ENCODE measurements at regions not wholly inside any gene's neighbourhood (a gene's known extent, or its start where the extent isn't known, plus 50 kb on each side); places are given as distances from the start of the nearest gene placed in this dataset.
A peak's percentile ranks its signal among the peaks of the same experiment; 100 is the strongest.
"Not testable (repeated sequence)": the region's sequence is repeated elsewhere in the genome, so short reads cannot be mapped to it uniquely, and the experiment has no call there.

DNA sequence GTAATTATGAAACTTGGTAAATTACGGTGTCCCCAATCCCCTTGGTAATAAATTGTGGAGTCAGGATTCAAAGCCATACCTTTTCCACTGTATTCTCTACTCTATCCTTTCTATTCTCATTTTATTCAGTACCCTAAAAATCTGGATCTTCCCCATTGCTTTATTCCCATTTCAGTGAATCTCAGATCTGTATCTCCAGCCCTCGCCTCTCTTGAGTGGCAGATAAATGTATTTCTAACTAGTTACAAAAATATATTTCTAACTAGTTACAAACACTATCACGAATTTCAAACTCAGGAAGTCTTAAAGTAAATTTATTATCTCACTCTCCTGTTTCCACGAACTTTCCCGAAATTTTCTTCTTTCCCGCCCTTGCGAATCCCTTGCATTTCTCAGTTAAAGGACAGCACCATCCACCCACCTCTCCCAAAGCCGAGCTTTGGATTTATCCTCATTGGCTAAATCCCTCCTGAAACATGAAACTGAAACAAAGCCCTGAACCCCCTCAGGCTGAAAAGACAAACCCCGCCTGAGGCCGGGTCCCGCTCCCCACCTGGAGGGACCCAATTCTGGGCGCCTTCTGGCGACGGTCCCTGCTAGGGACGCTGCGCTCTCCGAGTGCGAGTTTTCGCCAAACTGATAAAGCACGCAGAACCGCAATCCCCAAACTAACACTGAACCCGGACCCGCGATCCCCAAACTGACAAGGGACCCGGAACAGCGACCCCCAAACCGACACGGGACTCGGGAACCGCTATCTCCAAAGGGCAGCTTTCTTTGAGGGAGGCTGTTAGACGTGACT, 164.3 kb upstream of the PABPC3 start:
- no peak for DNase-seq (ENCODE audit: low read depth)

DNA sequence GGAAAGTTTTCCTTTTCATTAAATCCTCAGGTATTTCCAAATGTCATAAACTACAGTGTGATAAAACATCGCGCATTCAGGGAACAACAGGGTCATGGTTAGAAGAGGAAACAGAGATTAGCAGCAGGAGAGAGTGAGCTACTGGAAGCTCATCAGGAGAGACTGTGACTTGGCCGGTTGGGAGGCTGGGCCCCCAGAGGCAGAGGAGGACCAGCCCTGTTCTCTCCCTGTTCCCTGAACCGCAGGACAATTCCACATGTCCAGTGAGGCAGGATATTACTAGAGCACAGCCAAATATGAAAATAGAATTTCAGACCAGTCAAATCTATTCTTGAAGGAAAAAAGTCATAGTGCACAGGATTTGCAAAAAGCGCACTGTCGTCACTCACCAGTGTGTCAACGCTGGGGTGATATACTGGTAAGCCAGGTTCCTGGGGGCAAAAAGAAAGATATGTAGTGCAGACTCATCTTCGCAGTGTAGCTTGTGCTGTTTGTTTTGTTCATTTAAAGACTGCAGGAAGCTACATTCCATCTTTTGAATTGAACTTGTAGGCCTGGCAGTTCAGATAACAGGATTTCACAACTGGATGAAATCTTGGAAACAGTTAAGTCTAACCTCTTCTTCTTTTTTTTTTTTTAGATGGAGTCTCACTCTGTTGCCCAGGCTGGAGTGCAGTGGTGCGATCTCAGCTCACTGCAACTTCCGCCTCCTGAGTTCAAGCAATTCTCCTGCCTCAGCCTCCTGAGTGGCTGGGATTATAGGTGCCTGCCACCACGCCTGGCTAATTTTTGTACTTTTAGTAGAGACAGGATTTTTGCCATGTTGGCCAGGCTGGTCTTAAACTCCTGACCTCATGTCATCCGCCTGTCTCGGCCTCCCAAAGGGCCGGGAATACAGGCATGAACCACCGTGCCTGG, 162.6 kb upstream of the PABPC3 start:
- DNase-seq (ENCODE audit: low read depth): not testable (repeated sequence)

DNA sequence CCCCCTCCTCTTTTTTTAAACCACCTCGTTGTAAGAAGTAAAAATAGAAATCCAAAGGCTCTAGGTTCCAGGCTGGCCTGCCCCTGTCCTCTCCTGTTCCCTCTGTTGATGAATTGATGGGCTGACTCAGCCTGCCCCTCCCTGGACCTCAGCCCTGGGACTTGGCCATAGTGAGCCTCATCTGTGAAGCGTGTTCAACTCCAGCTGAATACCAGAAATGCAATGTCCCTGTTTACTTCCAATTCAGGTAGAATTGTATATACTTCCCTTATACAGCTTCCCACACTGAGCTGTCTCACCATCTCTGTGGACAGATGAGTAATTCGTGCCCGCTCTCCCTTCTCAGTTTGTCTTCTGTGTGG, 161.9 kb upstream of the PABPC3 start:
- not testable (repeated sequence) for DNase-seq (ENCODE audit: low read depth)

DNA sequence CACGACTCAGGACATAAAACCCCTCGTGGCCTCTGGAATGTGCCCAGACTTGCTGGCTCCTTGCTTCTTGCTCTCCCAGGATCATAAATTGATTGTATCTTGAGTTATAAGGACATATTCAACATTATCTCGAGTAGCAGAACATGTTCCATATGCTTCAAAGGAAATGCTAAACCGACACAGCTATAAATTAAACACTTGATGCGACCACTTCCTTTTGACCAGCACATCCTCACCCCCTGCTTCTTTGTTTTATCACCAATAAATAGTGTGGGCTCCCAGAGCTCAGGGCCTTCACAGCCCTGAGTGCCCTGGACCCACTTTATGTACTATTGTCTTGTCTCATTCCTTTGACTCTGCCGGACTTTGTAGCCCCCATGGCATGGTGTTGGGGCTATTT, 157.0 kb upstream of the PABPC3 start:
- DNase-seq (ENCODE audit: low read depth): no peak

DNA sequence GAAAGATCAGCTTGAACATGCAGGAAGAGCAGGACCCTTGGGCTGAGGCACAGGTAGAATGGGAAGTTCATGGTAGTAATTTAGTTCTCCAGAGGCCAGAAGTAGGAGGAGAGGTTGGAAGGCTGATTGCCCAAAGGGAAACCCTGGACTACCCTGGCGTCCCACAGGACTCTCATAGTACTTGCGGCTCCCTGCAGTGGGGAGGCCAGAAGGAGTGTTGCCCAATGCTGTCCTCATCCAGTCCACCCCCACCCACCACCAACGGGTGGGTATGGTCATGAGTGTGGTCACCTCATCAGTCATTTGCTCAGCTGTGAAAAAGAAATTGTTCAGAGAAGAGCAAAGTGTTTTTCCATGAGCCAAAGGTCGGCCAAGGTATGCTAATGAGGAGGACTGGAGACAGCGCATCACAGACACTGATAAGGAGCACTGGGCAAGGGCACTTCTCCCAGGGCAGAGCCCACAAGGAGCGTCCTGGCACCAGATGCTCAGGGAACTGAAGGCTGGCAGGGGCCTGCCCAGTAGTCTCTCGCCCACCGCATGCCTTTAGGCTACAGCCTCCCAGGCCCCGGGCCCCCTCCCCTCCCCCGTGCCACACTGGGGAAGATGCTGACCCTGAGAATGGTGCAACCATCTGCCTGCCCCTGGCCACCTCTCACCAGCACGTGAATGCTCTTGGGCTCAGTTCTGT, 154.8 kb upstream of the PABPC3 start:
- DNase-seq (ENCODE audit: low read depth): not testable (repeated sequence)

DNA sequence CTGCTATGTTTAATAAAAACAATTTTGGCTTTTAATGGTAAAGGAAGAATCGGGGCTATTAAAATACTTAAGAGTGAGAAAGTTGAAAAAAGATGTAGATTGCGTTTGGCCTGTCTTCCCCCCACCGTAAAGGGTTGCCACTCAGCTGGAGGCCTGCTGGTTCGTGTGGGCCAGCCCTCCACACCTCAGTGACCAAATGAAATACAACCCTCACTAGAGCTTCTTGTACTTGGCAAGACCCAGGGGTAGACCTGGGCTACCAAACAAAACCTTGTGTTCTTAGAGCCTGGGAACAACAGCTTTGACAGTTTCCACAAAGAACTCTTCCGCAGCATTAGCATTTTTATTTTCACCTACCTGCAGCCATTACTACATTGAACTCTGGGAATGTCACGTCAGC, 152.8 kb upstream of the PABPC3 start:
- no peak for DNase-seq (ENCODE audit: low read depth)

DNA sequence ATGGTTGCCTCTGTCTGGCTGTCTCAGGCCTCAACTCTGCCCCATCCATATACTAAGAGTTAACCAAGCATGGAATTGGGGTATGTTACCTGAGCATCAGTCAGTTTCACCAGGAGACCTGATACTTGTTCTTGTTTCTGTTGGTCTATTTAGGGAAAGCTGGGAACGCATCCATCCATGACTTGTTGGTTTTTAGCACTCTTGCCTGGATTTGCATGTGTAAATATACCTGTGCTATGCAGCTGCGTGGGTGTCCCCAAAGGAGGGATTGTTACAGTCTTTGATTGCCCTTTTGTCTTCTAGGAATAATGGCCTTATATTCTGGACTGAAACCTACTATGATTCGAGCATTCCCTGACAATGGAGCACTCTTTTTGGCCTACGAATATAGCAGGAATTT, 151.9 kb upstream of the PABPC3 start:
- not testable (repeated sequence) for DNase-seq (ENCODE audit: low read depth)

DNA sequence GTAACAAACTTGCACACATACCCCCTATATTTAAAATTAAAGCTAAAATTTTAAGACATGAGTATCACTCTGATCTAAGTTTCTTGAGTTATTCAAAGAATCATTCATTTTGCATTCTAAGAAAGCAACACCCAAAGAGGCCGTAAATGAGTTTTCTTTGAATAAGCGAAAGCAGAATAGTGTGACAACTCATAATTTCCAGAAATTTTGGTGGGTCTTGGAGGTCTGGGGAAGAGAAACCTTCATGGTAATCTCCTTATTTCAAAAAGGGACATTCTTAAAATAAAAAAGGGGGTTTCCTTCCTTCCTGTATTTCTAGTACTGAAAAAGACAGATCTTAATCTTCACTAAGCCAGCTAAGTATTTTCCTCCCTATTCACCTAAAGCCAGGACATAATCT, 147.0 kb upstream of the PABPC3 start:
- not testable (repeated sequence) for DNase-seq (ENCODE audit: low read depth)

DNA sequence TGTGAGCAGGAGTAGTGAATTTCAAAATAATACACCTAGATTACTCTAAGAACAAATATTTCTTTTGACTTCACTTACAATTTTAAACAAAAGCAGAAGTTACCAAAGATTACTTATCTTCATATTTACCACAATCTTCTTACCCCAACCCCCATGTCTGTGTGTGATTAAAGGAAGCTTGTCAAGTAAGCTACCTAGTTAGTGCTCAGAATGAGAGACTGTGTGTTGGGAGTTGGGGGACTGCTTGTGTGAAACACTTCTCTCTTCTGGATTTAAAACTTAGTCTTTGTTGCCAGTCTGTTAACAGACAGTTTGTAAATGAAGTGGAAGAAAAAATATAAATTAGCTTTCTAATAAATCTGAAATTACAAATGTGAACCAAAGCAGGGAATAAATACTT, 145.3 kb upstream of the PABPC3 start:
- DNase-seq (ENCODE audit: low read depth): not testable (repeated sequence)

DNA sequence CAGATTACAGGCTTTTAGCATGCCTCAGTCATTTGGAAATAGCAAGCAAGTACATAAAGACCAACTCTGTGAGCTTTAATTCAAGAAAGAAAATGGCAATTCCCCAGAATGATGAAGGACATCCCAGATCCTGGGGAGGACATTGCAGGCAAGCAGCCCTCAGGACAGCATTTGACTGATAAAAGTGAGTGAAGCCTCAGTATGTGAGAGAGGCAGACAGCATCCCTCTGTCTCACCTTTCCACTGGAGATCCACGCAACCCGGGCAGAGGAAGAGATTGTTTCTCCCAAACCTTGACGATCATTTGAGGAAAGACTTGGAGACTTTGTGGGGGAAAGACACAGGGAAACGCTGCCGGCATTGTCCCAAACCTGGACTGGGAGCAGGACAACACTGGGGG, 128.0 kb upstream of the PABPC3 start:
- DNase-seq (ENCODE audit: low read depth): not testable (repeated sequence)

DNA sequence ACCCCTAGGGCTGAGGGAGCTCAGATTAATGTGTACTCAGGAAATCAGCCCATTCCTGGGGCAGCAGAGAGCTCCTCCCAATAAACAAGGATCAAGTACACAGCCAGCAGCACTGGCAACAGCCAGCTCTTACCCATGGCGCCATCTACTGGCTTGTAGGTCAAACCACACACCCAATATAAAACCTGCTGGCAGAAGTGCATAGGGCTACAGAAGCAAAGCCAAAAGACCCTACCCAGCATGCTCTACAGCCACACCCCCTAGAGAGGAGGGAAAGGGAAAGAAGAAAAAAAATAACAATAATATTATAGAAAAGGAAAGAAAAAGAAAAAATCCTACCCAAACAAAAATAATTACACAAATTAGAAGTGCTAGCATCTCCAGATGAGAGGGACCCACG, 127.5 kb upstream of the PABPC3 start:
- not testable (repeated sequence) for DNase-seq (ENCODE audit: low read depth)

DNA sequence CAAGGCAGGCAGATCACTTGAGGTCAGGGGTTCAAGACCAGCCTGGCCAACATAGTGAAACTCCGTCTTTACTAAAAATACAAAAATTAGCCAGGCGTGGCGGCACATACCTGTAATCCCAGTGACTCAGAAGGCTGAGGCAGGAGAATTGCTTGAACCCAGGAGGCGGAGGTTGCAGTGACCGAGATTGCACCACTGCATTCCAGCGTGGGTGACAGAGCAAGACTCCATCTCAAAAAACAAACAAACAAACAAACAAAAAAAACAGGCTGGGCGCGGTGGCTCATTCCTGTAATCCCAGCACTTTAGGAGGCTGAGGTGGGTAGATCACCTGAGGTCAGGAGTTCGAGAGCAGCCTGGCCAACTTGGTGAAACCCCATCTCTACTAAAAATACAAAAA, 122.8 kb upstream of the PABPC3 start:
- not testable (repeated sequence) for DNase-seq (ENCODE audit: low read depth)

DNA sequence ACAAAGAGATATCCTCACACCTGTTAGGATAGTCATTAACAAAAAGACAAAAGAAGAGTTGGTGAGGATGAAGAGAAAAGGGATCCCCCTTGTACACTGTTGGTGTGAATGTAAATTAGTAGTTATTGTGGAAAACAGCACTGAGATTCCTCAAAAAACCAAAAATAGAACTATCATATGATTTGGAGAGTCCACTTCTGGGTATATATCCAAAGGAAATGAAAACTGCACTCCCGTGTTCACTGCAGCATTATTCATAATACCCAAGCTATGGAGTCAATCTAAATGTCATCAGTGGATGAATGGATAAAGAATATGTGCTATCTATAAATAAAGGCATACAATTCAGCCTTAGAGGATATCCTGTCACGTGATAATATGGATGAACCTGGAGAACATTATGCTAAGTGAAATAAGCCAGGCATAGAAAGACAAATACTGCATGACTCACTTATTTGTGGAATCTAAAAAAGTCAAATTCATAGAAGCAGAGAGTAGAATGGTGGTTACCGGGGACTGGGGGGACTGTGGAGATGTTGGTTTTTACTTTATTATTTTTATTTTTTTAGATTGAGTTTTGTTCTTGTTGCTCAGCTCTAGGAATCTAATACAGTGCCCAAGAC, 114.6 kb upstream of the PABPC3 start:
- DNase-seq (ENCODE audit: low read depth): not testable (repeated sequence)

DNA sequence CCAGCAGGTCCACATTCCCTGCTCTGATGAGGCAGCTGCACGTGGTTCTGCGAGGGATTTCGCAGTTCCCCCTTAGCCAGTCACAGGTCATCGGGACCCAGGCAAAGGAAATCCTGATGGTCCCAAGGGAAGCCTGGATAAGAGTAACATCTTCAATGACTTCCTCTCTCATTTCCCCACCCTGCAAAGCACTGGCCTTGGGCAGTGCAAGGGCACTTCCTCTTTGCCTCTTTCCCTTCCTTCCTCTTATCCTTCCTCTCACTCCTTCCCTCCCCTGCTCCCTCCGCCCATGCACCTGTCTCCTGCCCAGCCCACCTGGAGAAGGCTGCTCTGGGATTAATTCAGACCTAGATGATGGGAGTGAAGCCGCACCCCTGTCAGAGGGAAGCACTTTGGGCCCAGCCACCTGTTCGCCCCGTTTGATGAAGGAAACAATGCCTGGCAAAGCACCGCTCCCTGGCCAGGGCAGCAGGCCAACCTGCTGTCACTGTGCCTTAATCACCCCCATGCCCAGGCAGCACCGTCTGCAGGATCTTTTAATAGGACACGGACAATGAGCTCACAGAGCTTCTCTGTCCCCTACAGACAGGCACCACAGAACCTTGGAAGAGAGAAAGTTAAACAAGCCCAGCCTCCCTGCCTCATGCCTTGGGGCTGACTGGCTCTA, 113.5 kb upstream of the PABPC3 start:
- no peak for DNase-seq (ENCODE audit: low read depth)

DNA sequence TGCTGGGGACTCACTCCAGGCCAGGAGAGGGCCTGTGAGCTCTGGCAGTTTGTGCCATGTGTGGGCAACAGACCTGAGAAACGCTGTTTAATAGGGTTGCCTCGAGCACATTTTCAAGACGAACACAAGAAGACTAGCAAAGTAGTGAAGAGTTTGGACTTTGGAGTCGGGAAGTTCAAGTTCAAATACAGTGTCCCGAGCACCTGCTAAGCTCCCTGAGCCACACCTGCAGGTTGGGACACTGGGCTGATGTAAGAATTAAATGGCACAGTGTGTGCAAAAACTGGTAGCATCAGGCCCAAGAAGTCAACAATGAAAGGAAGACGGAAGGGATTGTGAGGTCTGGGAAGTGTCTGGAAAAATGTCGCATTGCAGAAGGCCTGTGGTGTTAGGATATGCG, 112.8 kb upstream of the PABPC3 start:
- no peak for DNase-seq (ENCODE audit: low read depth)

DNA sequence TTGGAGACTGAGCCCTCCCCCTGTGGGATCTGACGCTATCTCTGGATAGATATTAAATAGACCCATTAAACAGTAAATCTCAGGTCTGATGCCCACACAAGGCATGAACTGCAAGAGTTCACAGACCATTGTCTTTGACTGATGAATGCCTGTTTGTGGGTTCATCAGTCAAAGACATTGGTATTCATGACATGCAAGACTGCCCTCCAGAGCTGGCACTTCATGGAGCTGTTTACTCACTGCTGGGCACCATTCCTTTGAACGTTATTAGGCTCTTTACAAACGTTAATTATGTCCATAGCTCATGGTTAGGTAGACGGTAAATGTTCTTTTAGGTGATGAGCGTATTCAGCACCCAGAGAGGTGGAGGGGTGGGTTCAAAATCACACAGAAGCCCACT, 111.8 kb upstream of the PABPC3 start:
- peak; percentile 56 for DNase-seq (ENCODE audit: low read depth)

DNA sequence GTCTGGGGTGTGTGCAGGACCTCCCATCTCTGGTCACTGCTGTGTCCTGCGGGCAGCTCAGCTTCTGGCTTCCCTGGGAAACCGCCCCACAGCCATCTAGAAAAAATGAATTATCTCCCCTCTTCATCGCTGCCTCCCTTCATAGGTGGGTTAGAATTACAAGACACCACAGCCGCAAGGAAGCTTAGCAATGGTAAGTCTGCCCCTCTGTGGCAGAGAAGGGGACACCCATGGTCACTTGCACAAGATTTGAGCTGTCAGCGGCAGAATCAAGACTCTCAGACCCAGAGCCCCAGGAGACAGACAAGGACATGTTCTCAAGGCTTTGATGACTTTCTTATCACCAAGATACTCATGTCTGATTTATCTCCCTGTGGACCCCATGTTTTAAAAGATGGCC, 110.8 kb upstream of the PABPC3 start:
- no peak for DNase-seq (ENCODE audit: low read depth)

DNA sequence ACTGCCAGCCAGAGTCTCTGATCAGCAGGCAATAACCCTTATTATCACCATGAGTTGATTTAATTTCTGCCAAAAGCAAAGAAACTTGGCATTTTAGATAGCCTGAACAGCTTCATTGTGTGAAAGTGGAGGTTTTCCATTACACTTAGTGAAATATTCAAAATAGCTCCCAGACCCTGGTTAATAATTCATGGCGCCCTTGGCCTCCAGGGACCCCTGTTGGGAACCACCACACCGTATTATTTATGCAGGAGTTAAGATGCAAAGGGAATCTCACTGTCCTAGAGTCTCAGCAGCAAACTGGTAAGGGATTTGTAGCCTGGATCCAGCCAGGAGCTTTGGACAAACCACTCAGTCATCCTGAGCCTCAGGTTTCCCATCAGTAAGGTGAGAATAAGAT, 110.0 kb upstream of the PABPC3 start:
- no peak for DNase-seq (ENCODE audit: low read depth)

DNA sequence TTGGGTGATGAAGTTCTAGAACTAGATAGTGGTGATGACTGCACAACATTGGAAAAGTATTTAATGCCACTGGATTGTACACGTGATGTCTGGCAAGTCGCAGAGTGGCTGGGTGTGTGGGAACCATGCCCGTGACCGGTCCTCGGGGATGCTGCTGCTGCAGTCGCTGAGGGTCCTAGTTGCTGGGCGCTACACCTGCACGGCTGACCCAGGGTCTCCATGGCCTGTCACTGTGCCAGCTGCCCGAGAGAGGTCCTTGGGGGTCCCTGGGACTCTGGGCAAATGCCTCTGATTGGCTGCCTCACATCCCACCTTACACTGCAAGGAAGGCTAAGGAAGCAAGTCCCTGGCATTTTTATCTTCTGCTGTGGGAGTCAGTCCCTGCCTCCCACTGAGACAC, 109.1 kb upstream of the PABPC3 start:
- no peak for DNase-seq (ENCODE audit: low read depth)

DNA sequence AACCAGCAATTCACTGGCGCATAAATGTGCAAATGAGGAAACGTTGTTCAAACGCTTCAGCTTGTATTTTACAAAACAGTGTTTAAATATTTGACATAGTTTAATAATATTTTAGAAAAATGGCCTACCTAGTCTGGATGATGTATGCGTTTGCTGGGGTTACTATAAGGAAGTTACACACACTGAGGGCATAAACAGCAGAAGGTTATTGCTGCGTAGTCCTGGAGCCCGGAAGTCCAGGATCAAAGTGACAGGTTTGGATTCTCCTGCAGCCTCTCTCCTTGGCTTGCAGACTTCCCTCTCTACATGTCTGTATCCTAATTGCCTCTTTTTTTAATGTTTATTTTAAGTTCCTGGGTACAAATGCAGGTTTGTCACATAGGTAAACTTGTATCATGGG, 106.0 kb upstream of the PABPC3 start:
- not testable (repeated sequence) for DNase-seq (ENCODE audit: low read depth)

DNA sequence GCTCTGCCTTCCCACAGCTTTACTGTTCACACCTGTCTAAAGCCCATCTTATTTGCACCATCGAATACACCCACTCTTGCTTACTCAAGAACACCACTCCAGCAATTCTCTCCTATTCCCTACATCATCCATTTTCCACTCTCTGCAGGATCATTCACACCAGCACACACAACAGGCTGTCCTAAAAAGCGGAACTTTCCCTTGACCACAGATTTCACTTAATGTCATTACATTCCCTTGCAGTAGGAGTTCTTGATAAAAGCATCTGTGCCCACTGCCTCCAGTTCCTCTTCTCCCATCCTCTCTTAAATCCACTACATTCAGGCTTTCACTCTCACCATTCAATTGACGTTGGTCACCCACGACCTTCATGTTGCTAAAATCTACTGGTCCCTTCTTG, 103.0 kb upstream of the PABPC3 start:
- not testable (repeated sequence) for DNase-seq (ENCODE audit: low read depth)
